GM19023 (cell line): ENCODE measurements at regions not wholly inside any gene's neighbourhood (a gene's known extent, or its start where the extent isn't known, plus 50 kb on each side); places are given as distances from the start of the nearest gene placed in this dataset.

ENCODE experiments used
- ATAC-seq: cut with Tn5 transposase; IDR thresholded peaks from one replicate; pipeline ENCODE4 v1.9.1; 2021; ENCODE audit warnings: mild to moderate bottlenecking, moderate library complexity; ENCODE audit not compliant: unreplicated experiment

DNA sequence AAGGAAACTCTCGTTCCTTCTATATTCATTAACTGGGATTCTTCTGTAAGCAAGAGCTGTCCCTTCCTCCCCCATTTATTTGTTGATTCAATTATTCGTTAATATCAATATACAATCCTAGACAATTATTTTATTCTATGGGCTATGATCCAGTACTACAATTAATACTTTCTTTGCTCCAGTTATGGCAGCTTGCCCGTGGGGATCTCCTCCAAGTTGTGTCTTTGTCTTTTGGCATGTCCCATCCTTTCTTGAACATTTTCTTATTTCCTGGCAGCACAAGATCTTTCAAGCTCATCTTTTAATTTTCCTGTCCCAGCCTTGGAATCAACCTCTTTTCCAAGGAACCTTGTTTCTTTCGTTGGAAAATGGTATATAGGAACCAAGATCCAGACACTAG is 249.3 kb downstream of the GAS1 start:
- no peak for ATAC-seq

DNA sequence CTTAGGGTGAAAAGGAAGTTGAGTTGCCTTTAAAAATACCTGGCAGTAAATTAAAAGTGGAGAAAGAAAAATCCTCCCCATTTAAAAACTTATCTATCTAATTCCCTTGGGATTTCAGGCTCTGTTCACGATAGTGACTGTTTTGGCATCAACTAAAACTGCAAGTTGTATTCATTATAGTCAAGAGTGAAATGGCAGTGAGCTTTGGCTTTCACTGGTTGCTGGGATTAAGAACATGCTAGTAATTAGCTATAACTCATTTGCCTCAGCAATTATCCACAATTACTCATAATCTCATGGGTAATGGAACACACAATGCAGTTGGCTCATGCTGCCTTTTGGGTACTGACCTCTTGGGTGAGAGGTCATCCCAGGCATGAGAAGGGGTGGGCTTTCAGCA is 250.1 kb downstream of the GAS1 start:
- ATAC-seq = no peak

DNA sequence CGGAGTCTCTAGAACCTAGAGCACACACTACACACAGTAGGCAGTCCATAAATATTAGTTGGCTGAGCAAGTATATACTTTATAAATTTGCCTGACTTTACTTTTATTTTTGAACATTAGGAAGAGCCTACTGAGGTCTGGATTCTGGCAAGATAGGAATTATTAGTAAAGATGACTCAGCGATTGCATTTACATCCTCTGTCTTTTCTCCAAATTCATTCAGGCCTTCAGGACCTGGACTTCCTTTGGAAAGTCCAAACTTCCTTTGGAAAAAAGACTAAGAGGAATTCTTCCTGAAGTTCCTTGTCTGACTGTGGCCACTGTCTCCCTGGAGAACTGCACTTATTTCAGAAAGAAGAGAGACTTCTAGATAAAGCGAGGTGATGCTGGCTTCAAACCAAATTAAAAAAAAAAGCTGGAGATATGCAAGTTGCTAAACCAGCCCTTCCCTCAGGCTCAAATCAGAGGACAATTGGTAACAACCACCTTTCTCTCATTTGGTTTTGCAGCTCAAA is 251.3 kb downstream of the GAS1 start:
- ATAC-seq = no peak

DNA sequence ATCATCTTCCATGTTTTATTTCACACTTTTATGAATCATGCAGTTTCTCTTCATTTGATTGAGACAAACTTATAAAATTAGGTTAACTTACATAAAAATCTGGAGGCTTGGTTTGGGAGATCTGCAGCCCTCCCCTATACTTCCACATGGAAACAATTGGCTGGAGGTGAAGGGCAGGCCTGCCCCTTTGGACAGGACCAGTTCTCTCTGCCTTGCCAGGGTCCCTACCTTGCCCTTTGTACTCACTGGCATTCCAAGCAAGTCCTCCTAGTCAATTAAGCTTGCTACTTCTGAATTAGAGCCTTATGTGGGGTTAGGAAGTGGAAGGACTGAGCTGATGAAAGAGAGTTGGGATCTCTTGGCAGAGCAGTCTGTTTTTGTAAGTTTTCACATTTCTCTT is 257.3 kb downstream of the GAS1 start:
- no peak for ATAC-seq

DNA sequence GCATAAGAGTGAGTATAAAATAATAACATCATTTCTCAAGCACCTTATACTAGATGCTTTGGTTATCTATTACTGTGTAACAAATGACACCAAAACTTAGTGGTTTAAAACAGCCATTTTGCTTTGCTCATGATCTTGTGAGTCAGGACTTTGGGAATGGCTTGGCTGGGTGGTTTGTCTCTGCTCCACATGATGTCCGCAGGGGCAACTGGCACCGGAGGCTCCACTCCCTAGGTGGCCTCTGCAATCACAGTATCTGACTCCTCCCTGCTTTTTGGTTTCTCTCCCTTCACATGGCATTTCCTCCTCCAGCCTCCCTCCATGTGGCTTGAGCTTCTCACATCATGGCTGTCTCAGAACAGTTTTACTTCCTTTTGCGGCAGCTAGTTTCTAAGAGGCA is 259.5 kb downstream of the GAS1 start:
- ATAC-seq = no peak

DNA sequence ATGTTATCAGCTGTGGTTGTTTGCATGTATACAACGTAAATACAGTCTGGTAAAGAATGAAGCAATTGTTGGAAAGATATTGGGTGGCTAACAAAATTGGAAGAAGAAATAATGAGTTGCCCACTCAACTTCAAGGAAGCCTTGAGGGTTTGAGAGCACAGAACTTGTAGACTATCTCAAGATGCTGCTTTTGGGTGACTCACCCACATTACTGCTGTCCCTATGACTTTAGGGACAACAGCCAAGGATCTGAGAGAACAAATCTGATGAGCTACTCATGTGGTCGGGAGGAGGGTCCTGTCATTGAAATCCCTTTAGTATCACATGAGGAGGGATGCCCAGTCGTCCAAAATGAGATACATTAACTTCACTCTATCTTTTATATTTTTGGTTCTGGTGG is 261.8 kb downstream of the GAS1 start:
- no peak for ATAC-seq

DNA sequence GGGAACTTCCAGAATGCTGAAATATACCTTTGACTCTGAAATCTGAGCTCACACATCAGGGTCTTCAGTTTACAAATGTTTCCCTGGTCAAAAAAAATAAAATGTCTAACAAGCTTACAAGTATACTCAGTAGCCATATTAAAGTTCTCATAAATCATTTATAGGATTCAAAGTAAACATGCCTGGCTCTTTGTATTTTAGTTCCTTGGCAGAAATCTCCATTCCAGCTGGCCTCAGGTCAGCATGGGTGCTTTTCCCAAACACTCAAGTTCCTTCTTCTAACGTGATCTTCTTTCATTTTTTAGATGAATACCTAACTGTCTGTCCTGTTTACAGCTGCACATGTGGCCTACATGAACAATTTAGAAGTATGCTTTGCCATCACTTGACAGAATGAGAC is 263.2 kb downstream of the GAS1 start:
- ATAC-seq = no peak

DNA sequence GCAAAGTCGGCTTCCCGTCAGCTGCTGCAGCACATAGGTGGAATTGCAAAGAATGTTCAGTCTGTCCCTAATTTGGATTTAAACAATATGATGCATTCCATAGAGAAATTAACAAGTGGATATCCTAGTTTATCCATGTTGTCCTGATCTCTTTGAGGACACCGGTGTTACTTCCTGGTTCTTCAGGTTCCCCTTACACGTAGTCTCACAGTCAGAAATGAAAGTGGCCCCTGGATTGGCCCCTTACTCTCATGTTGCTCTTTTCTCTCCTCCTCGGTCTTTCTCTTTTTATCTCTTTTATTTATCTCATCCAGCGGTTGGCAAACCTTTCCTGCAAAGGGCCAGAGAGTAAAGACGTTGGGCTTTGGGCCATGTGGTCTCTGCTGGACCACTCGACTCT is 265.1 kb downstream of the GAS1 start:
- ATAC-seq = no peak

DNA sequence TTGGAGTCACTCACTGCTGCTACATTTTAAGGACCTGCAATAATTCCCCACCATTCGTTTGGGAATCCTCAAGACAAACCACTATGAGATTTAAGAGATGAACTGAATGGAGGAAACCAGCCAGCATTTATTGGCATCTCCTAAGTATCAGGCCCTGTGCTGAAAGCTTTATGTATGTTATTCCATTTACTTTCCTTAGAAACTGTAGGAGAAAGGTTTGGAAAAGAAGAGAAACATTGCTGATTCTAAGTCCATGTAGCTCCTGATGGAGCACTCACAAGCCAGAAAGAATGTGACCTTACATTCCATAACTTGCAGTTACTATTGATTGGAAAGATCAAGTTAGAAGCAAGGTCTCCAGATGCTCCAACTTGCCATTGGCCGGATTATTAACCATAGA is 267.4 kb downstream of the GAS1 start:
- no peak for ATAC-seq

DNA sequence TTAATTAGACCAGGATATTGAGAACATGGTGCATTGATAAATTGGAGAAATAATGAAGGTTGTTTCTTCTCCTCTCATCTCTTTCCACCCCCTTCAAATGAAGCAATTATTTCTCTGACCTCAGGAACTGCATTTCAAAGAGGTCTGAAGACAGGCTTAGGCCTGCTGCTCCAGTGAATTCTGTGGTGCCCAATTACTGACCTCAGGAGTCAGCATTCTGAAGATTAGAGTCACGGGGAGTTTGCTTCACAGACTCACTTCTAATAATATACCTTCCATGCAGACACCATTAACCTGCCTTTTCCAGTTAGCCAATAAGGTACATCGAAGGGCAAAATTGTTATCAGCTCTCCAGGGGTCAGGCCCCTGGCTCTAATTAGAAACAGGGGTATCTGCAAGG is 270.9 kb downstream of the GAS1 start:
- no peak for ATAC-seq

DNA sequence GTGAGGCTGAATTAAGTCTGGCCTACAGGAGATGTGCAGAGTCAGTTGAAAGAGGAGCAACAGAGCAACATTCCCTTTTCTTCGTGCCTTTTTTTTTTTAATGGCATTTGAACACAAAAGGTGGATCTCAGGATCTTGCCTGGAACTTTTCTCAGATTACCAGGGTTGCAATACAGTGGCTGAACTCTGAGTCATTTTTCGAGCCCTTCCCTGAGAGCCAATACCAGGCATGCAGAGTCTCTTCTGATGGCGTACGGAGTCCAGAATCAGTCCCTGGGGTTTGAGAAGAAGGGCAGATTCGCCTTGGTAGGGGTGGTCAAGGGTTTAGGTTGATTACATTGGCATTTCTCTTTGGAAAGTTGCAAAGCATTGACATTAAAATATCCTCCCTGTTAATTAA is 271.5 kb downstream of the GAS1 start:
- no peak for ATAC-seq

DNA sequence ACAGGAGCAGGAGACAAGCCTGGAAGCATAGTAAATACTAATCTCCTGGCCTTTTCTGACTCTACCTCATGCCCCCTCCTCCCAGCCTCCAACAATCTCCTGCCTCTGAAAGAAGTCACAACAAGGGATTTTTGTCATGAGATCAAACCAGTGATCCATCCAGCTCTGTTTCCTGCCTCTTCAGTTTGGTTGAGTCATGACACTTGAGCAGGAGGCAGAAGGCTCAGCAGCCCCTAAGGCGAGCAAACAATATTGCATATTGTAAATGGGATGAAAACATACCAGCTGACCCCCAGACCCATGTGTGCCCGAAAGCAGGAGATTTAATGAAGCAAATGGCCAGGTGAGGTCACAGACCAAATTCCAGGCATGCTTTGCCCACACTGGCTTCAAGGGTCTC is 272.8 kb downstream of the GAS1 start:
- ATAC-seq = no peak

DNA sequence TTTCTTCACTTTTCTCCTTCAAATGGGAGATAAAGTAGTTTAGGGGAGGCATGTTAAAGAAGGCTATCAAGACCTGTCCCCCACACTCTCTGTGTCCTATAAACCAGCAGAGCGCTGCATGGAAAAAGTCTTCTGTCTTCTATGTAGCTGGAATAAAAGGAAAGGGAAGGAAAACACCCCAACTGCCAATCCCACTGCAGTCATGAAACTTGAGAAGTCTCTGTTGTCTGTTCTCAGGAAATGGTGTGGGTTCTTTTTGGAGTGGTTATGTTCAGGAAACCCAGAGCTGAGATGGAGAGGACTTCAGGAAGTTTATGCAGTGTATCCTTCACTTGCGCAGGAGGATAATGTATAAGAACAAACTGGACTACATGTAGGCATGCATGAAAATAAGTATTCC is 274.3 kb downstream of the GAS1 start:
- ATAC-seq = no peak

DNA sequence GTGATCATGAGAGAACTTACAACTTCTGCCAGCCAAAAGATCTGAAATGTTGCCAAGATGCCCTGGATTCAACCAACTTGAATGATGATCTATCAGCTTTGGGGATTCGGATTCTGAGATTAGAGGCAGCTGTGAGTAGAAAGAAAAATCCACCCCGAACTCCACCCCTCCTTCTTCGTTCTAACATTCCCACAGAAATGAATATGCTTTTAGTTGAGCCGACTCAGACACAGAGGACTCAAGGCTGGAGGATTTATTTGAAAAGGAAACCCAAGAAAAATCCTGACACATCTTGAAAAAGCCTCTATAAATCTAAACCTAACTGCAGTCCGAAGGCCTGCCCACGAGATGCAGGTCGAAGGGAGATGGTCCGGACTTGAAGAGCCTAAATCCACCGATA is 275.0 kb downstream of the GAS1 start:
- ATAC-seq = no peak

DNA sequence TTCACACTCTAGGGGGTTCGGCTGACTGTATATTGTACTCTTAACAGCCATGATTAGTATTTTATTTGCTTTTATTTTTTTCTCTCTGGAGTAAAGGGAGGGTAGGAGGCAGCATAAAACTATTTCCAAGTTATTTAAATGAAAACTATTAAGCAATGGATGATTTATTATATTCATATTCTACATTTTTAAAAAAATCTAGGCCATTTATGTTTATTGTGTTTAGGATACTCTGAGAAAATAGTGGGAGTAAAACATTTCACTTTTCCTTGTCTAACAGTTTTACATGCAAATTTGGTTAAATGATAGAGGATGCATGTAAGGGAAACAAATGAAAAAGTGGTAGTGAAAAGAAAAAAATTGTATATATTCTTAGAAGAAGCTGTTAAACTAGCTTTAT is 276.3 kb downstream of the GAS1 start:
- no peak for ATAC-seq

DNA sequence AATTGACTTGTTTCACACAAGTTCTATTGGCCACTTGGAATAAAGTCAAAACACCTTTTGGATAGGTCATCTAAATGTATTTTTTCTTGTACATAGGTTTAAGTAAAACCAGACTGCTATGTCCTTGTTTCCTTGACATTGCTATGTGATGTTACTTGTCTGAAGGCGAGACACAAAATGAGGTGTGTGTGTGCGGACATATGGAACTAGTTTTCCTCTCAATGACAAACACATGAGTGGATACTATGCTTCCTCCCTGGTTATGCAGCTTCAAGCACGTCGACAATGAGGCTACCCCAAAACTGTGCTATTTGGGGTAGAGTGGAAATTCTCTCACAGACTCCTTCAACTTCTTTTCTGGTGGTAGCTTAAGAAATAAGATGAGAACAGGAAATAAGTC is 276.8 kb downstream of the GAS1 start:
- ATAC-seq = no peak

DNA sequence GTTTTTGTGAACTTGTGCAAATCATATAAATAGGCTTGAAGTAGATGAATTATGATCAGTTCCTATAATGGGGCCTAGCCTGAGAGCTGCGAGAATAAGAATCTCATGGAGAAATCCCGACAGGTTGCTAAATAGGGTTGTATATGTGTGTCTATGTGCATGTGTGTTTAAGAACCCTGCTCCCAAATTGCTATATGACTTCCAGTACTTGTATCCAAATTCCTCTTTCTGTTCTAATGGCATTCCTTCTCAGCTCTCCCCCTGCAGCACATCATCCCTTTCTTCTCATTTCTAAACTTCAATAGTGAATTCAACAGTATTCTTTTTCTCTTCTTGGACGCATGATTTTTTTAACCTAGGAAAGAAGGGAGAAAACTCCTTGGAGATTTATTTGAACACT is 277.2 kb downstream of the GAS1 start:
- no peak for ATAC-seq

DNA sequence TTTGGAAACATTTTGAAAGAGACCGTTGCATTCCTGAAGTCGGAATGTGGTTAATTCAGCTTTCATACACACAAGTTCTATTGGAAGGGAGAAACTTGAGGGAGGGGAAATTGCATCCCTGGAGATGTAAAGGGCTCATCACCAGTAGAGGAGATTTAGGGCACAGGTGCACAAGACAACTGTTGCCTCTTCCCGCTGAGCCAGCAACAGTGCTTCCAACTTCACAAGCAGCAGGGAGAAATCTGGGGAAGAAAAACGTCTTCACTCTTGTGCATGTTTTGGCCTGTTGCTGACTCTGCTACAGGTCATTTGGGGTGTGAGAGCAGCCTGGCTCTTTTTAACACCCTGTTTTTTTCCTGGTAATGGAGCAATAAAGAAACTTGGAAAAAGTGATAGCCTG is 277.9 kb downstream of the GAS1 start:
- ATAC-seq = no peak

DNA sequence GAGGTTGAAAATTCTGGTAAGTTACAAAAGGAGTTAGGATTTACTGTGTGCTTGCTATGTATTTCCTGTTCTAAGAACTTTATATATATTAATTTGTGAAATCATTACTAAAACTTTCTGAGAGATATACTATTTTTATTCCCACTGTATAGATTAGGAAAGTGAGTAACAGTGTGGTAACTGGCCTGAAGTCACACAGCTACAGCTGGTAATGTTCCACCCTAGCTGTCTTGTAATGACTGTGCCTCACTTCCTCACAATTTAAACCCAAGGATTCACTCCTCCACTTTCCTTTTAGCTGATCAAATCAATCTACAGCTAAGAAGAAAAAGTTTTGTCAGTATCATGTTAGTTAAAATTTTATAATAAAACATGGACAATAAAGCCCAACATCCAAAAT is 278.8 kb downstream of the GAS1 start:
- ATAC-seq = no peak

DNA sequence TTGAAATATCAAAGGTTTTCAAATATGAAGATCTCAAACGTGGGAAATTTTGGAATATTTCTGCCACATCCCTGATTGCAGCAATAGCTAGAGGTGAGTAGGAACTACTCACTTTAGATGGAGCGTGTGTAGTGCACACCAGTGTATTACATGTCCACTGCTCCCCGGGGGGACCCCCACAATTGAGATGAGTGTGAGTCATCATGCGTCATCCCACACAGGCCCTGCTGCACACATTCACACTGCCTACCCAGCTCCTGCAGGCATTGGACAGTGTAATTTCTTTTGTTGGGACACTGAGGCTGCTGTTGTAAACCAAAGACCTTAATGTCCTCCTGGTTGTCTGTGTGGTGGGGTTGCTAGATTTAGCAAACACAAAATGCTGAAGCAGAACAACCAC is 280.0 kb downstream of the GAS1 start:
- ATAC-seq = no peak

DNA sequence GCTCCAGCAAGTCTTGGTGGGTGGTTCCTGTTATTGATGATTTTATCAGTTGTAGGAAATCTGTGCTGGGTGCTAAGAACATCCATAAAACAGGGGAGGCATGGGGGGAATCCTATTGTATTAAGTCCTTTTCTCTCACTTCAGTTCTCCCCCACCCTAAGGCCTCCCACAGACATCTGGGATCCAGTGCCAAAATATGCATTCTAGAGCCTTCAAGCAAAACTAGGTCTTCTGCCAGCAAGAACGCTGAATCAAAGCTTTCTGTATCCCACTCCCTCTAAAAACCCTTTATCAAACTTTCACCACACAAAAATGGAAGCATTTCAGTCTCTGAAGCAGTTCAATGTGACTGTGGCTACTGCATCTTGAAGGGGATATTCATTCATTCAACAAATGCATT is 281.9 kb downstream of the GAS1 start:
- no peak for ATAC-seq

DNA sequence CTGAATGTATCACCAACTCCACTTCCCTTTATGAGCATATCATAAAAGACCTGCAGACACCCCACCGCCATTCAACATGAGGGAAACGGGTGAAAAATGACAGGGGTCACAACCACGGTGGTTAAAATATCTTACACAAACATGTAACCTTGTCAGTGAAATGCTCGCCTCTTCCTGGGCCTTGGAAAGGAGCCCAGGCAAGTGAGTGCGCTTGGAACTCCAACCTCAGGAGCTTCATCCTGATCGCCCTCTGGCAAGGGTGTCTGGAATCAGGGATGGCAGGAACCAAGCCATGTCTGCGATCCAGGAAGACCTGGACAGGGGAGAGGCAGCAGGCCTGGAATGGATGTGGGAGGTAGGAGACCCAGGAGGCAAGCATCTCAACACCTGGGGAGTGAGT is 282.7 kb downstream of the GAS1 start:
- ATAC-seq = no peak

DNA sequence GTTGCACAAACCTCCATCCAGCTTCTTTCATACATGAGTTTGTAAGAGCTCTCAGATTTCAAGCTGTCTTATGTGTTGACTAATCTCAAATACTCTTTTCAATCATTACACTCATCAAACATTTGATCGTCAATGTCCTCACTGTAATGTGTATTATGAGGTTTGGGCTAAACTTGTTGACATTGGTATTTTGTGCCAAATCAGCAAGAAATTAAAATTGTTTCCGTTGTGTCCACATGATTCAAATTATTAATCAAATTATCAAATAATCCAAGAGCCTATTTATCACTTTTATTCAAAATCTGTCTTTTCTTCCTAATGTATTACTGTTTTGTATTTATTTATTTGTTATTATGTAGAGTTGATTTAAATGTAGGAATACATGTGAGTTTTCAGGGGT is 283.4 kb downstream of the GAS1 start:
- no peak for ATAC-seq

DNA sequence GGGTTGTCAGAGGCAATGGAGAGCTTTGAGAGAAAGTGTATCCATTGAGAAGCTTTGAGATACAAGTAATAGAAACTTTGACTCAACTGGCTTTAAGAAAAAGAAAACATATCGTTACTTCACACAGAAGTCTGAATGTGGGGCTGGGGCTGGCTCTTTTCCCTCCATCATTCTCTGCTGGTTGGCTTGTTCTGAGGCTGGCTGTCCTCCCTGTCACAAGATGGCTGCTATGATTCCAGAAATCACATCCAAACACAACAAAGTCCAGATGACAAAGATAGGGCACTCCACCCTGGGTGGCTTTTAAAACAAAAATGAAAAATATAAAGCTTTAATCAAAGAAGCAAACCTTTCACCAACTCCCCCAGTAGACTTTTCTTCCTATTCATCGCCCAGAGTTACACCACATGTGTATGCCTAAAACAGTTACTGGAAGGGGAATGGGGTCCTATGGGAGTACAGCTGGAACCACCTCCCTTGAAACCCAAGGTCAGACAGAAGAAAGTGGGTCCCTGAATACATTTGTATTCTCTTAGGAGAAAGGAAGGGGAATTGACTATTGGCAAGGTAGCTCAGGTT is 284.3 kb downstream of the GAS1 start:
- no peak for ATAC-seq
